ENCODE measurements at regions not wholly inside any gene's neighbourhood (a gene's known extent, or its start where the extent isn't known, plus 50 kb on each side); places are given as distances from the start of the nearest gene placed in this dataset.

DNA sequence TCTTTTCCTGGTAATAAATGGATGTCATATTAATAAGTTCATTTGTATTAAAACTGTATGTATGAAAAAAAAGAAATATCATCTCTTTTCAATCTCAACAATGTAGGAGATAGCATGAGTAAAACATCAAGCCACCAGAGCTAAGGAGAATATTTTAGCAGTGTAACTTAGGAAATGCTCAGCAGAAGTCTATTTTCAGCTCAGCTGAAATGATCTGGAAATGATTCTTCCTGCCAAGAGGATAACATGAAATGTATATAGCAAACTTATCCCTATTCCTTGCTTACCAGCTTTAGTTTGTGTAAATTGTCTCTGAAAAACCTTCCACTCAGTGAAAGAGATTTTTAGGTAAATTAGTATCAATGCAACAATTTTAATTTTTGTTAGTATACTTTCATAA, 1194.4 kb downstream of the SLITRK1 start:
- TF ChIP-seq EZH2phosphoT487 (IDR thresholded peaks at IDR 0.05; ENCODE audit: borderline replicate concordance, low read depth, low read length) = no peak
- TF ChIP-seq, protein P1, sequence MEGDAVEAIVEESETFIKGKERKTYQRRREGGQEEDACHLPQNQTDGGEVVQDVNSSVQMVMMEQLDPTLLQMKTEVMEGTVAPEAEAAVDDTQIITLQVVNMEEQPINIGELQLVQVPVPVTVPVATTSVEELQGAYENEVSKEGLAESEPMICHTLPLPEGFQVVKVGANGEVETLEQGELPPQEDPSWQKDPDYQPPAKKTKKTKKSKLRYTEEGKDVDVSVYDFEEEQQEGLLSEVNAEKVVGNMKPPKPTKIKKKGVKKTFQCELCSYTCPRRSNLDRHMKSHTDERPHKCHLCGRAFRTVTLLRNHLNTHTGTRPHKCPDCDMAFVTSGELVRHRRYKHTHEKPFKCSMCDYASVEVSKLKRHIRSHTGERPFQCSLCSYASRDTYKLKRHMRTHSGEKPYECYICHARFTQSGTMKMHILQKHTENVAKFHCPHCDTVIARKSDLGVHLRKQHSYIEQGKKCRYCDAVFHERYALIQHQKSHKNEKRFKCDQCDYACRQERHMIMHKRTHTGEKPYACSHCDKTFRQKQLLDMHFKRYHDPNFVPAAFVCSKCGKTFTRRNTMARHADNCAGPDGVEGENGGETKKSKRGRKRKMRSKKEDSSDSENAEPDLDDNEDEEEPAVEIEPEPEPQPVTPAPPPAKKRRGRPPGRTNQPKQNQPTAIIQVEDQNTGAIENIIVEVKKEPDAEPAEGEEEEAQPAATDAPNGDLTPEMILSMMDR (conservative IDR thresholded peaks at IDR 0.05; ENCODE audit: low read length) = no peak
